ENCODE measurements at regions not wholly inside any gene's neighbourhood (a gene's known extent, or its start where the extent isn't known, plus 50 kb on each side); places are given as distances from the start of the nearest gene placed in this dataset.

DNA sequence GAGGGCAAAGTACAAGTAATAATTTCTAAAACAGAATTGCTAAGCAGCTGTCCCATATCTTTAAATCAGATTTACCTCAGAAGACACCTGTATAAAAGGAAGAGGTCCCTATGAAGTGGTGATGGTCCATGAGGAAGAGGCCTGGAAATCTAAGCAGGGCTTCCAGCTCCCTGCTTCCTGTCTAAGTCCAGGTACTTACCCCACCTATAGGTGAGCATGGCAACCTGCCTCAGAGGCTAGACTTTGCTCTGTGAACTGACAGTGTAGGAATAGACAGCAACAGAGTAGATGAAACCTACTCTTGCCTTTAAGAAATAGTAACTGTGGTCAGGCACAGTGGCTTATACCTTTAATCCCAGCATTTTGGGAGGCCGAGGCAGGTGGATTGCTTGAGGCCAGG is 55.8 kb upstream of the ARRDC3 start:
- Mint-ChIP-seq H3K4me1 (ENCODE audit: low read depth, unreplicated experiment) (no peaks in the 10 kb centered on the region), H3K27ac (ENCODE audit: unreplicated experiment) (no peak overlapping the region), H3K27me3 (ENCODE audit: unreplicated experiment) (no peaks in the 10 kb centered on the region), H3K36me3 (ENCODE audit: unreplicated experiment) (no peaks in the 10 kb centered on the region), H3K9me3 (ENCODE audit: unreplicated experiment) (no peaks in the 10 kb centered on the region), H3K4me3 (ENCODE audit: unreplicated experiment) (no peak overlapping the region)
- no peak for DNase-seq
- TF ChIP-seq, protein P1, sequence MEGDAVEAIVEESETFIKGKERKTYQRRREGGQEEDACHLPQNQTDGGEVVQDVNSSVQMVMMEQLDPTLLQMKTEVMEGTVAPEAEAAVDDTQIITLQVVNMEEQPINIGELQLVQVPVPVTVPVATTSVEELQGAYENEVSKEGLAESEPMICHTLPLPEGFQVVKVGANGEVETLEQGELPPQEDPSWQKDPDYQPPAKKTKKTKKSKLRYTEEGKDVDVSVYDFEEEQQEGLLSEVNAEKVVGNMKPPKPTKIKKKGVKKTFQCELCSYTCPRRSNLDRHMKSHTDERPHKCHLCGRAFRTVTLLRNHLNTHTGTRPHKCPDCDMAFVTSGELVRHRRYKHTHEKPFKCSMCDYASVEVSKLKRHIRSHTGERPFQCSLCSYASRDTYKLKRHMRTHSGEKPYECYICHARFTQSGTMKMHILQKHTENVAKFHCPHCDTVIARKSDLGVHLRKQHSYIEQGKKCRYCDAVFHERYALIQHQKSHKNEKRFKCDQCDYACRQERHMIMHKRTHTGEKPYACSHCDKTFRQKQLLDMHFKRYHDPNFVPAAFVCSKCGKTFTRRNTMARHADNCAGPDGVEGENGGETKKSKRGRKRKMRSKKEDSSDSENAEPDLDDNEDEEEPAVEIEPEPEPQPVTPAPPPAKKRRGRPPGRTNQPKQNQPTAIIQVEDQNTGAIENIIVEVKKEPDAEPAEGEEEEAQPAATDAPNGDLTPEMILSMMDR (IDR thresholded peaks at IDR 0.05; ENCODE audit: partially characterized antibody, unreplicated experiment): no peak

DNA sequence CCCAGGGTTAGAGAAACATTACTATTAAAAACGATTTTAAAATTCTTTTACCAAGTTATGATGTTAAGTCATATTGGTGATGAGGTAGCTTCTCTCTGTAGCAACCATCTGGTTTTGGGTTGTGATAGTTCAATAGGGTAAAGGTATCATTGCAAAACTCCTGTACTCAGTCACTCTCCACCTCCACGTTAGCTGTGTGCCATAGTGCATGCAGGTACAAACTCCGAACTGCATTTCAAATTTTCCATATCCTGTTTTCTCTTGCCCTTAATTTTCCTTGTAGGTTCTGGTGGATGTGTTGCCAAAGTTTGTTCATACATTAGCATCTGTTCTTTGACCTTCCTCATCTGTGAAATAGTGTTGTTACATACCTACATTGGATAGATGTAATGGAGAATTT is 53.1 kb upstream of the ARRDC3 start:
- no peaks in the 10 kb centered on the region for H3K36me3 Mint-ChIP-seq (ENCODE audit: unreplicated experiment)
- H3K9me3 Mint-ChIP-seq (ENCODE audit: unreplicated experiment): no peaks in the 10 kb centered on the region

DNA sequence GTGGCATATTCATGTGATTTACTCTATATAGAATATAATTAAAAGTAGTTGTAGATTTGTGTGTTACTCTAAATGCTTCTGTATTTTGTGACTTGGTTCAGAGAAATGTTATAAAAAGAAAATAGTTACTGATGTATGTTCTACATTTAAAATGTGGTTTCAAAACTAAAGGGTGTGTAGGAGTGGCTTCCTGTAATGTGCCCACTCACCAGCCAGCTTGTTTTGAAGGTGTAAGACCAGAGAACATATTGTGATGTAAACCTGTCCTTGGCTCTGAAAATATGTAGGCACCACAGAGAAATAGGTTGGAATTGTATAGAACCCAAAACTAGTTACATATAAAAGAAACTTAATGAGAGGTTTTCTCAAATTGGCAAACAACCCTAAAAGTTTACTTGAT is 51.2 kb upstream of the ARRDC3 start:
- H3K4me3 Mint-ChIP-seq (ENCODE audit: unreplicated experiment): no peak overlapping the region
- no peaks in the 10 kb centered on the region for H3K4me1 Mint-ChIP-seq (ENCODE audit: low read depth, unreplicated experiment)
- H3K27ac Mint-ChIP-seq (ENCODE audit: unreplicated experiment): no peak overlapping the region
- H3K27me3 Mint-ChIP-seq (ENCODE audit: unreplicated experiment): no peaks in the 10 kb centered on the region
- no peaks in the 10 kb centered on the region for H3K36me3 Mint-ChIP-seq (ENCODE audit: unreplicated experiment)
- TF ChIP-seq, protein P1 (IDR thresholded peaks at IDR 0.05; ENCODE audit: partially characterized antibody, unreplicated experiment): no peak
- H3K9me3 Mint-ChIP-seq (ENCODE audit: unreplicated experiment): no peaks in the 10 kb centered on the region
- DNase-seq: no peak

More for the DNA sequence above, 53.1 kb upstream of the ARRDC3 start:
- Mint-ChIP-seq H3K4me1 (ENCODE audit: low read depth, unreplicated experiment) (no peaks in the 10 kb centered on the region), H3K27me3 (ENCODE audit: unreplicated experiment) (no peaks in the 10 kb centered on the region), H3K27ac (ENCODE audit: unreplicated experiment) (no peak overlapping the region), H3K4me3 (ENCODE audit: unreplicated experiment) (no peak overlapping the region)
- no peak for DNase-seq
- TF ChIP-seq, protein P1 (IDR thresholded peaks at IDR 0.05; ENCODE audit: partially characterized antibody, unreplicated experiment): no peak

DNA sequence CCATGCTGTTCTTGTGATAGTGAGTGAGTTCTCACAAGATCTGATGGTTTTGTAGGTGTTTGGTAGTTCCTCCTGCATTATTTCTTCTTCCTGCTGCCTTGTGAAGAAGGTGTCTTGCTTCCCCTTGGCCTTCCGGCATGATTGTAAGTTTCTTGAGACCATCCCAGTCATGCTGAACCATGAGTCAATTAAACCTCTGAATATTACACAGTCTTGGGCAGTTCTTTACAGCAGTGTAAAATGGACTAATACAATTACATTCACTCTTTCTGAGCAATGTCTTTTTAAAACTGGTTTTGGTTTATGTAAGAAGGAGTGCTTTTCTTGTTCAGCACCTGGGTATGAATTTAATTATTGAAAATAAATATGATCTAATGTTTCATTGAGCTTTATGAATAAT is 50.7 kb upstream of the ARRDC3 start:
- no peak for DNase-seq
- Mint-ChIP-seq H3K4me3 (ENCODE audit: unreplicated experiment) (no peak overlapping the region), H3K36me3 (ENCODE audit: unreplicated experiment) (no peaks in the 10 kb centered on the region), H3K27me3 (ENCODE audit: unreplicated experiment) (no peaks in the 10 kb centered on the region), H3K9me3 (ENCODE audit: unreplicated experiment) (no peaks in the 10 kb centered on the region), H3K4me1 (ENCODE audit: low read depth, unreplicated experiment) (no peaks in the 10 kb centered on the region), H3K27ac (ENCODE audit: unreplicated experiment) (no peak overlapping the region)
- TF ChIP-seq, protein P1 (IDR thresholded peaks at IDR 0.05; ENCODE audit: partially characterized antibody, unreplicated experiment): no peak

Data from glutamatergic neuron (in vitro differentiated cells).